Kidney (tissue), 13 donors: ENCODE measurements at regions not wholly inside any gene's neighbourhood (a gene's known extent, or its start where the extent isn't known, plus 50 kb on each side); places are given as distances from the start of the nearest gene placed in this dataset.

Experiments
- DNase-seq, 5 donors: peaks; one replicate each; pipeline ENCODE4 v3.0.0-alpha.2; 2013 to 2020
- FAIRE-seq: peaks from 2 replicates; lab custom pipeline; 2012; peaks lifted over from hg19 to GRCh38; lab: Jason Lieb, UNC
- H3K27ac ChIP-seq, 2 donors: one replicate each; pipeline ENCODE4 v1.7.0; 2013; ENCODE audit warnings: low read depth in 2 of 2, low read length in 2 of 2, inconsistent platforms in 1 of 2
- H3K27me3 ChIP-seq: one replicate; pipeline ENCODE4 v1.7.1; 2013; ENCODE audit warnings: low read length, inconsistent platforms; ENCODE audit not compliant: control insufficient read depth, insufficient read depth
- H3K36me3 ChIP-seq, 3 donors: one replicate each; pipeline versions ENCODE4 v1.7.0 to v1.7.1; 2013; ENCODE audit warnings: low read length in 3 of 3, control low read depth in 1 of 3, inconsistent platforms in 1 of 3; ENCODE audit not compliant: insufficient read depth in 3 of 3, control insufficient read depth in 2 of 3
- H3K4me1 ChIP-seq, 3 donors: one replicate each; pipeline versions ENCODE4 v1.7.0 to v1.7.1; 2013; ENCODE audit warnings: low read length in 3 of 3, inconsistent platforms in 1 of 3, low read depth in 1 of 3; ENCODE audit not compliant: control insufficient read depth in 2 of 3, insufficient read depth in 2 of 3
- H3K4me3 ChIP-seq, 3 donors: one replicate each; pipeline versions ENCODE4 v1.7.0 to v1.8.1; 2013; ENCODE audit warnings: low read length in 3 of 3, control low read depth in 1 of 3, inconsistent platforms in 1 of 3
- H3K9ac ChIP-seq, 3 donors: one replicate each; pipeline versions ENCODE4 v1.7.0 to v1.7.1; 2013; ENCODE audit warnings: low read length in 3 of 3, control low read depth in 1 of 3, inconsistent platforms in 1 of 3
- H3K9me3 ChIP-seq, 3 donors: one replicate each; pipeline versions ENCODE4 v1.7.0 to v1.7.1; 2013; ENCODE audit warnings: low read length in 3 of 3, control low read depth in 1 of 3, inconsistent platforms in 1 of 3; ENCODE audit not compliant: control insufficient read depth in 2 of 3, insufficient read depth in 1 of 3
- intact Hi-C: fragments of 100-400 bp; cut with DNase I; formaldehyde crosslinking; loops from one replicate; pipeline ENCODE4 v1.11.1; 2022
- TF ChIP-seq, protein P1 (sequence below): IDR thresholded peaks from 3 replicates; pipeline ENCODE4 v1.5.1; 2012; ENCODE audit warnings: mild to moderate bottlenecking, moderate library complexity, borderline replicate concordance; ENCODE audit not compliant: insufficient read depth; ENCODE audit errors: extremely low read depth
- donor health status: control.
- donor health status: control.
- donor health status: control.
- donor health status: control.
- donor health status: control.
- donor health status: DM: yes; HTN: yes; CAD: no.
- donor health status: Normal renal cell carcinoma (clear cell type).

DNA sequence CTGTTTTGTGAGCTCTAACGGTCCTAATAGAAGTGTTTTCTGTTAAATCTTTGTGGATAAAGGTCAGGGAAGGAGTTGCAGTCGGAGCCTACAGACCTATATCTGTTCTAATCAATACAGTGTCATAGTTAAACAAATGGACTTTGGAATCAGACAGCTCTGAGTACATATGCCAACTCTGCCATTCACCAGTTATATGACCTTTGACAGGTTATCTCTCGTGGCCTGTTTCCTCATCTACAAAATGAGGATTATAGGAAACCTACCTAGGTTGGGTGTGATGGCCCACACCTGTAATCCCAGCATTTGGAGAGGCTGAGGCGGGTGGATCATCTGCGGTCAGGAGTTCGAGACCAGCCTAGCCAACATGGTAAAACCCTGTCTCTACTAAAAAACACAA lies 89.7 kb downstream of the MID1IP1 start:
- DNase-seq, result no peak
- H3K9me3 ChIP-seq, result no peaks in the 10 kb centered on the region
- FAIRE-seq, result no peak
- TF ChIP-seq, protein P1, sequence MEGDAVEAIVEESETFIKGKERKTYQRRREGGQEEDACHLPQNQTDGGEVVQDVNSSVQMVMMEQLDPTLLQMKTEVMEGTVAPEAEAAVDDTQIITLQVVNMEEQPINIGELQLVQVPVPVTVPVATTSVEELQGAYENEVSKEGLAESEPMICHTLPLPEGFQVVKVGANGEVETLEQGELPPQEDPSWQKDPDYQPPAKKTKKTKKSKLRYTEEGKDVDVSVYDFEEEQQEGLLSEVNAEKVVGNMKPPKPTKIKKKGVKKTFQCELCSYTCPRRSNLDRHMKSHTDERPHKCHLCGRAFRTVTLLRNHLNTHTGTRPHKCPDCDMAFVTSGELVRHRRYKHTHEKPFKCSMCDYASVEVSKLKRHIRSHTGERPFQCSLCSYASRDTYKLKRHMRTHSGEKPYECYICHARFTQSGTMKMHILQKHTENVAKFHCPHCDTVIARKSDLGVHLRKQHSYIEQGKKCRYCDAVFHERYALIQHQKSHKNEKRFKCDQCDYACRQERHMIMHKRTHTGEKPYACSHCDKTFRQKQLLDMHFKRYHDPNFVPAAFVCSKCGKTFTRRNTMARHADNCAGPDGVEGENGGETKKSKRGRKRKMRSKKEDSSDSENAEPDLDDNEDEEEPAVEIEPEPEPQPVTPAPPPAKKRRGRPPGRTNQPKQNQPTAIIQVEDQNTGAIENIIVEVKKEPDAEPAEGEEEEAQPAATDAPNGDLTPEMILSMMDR, result no peak
- no peak overlapping the region for H3K4me3 ChIP-seq
- intact Hi-C loops, result no loop called here
- H3K4me1 ChIP-seq, result no peaks in the 10 kb centered on the region
- H3K27ac ChIP-seq, result no peak overlapping the region
- no peaks in the 10 kb centered on the region for H3K36me3 ChIP-seq
- H3K27me3 ChIP-seq, result peaks cover under 1% of the 10 kb centered on the region
- no peak overlapping the region for H3K9ac ChIP-seq

DNA sequence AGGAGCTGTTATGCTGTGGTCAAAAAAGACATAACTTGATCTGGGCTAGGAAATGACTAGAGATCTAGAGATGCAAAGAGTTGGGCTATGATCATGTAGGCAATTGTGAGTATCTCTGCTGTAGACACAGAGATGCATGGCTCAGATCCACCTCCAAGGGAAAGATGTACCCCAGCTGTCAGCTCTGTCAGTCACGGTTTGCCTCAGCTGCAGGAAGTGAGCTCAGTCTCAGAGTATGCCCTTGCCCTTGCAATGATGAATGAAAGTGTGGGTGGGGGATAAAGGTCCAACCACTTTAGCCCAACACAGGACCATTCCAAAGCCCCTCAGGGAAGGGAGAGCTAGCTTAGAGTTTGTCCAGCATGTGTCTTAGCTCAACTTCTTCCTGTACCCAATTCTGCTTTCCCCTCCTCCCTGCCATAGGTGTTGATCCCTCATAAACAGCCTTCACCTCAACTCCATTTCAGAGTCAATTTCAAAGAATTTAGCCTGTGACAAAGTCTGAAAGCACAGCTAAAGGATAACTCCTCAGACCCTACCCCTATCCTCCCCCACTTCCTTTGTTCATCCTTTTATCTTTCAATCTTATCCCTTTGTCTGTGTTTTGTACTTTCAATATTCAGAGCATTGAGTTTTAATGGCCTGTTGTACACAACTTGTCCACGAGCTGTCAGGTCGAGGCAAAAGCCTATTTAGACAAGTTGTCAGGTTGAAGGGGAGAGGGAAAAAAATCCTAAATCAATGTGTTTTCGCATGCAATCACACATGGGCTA lies 90.6 kb downstream of the MID1IP1 start:
- intact Hi-C loops, result no loop called here
- DNase-seq (peak in 1 of 5 donors; percentile 19), FAIRE-seq (no peak)
- H3K27me3 ChIP-seq, result peaks cover 2% of the 10 kb centered on the region
- H3K4me3 ChIP-seq, result no peak overlapping the region
- H3K9ac ChIP-seq, result no peak overlapping the region
- TF ChIP-seq, protein P1, result no peak
- H3K27ac ChIP-seq, result no peak overlapping the region
- no peaks in the 10 kb centered on the region for H3K36me3 ChIP-seq
- H3K4me1 ChIP-seq, result peaks cover 0 to 2% (median 0%) of the 10 kb centered on the region in 3 donors
- no peaks in the 10 kb centered on the region for H3K9me3 ChIP-seq

DNA sequence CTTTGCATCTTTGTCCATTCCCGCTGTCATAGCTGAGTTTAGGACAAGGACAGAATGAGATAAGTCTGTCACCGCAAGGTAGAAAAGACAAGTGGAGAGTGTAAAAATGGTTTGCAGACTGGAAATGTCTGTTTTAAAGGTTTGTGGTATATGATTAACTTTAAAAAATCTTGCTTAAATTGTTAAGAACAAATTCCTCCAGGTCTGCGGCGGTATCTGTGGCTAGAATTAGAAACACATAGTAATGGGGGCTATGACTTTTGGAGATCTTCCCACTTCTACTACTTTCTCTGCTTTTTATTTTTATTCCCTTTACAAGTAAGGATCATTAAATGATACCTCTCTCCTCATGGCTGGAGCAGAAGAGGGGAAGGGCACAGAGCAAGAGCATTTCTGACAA lies 92.2 kb downstream of the MID1IP1 start:
- TF ChIP-seq, protein P1, result no peak
- FAIRE-seq (no peak), DNase-seq (no peak)
- H3K9me3 ChIP-seq, result no peaks in the 10 kb centered on the region
- H3K27me3 ChIP-seq, result peaks cover 2% of the 10 kb centered on the region
- no peak overlapping the region for H3K9ac ChIP-seq
- no peak overlapping the region for H3K27ac ChIP-seq
- H3K4me1 ChIP-seq, result peaks cover 0 to 3% (median 0%) of the 10 kb centered on the region in 3 donors
- no peak overlapping the region for H3K4me3 ChIP-seq
- H3K36me3 ChIP-seq, result no peaks in the 10 kb centered on the region
- intact Hi-C loops, result no loop called here
